ENCODE measurements at regions not wholly inside any gene's neighbourhood (a gene's known extent, or its start where the extent isn't known, plus 50 kb on each side); places are given as distances from the start of the nearest gene placed in this dataset.

DNA sequence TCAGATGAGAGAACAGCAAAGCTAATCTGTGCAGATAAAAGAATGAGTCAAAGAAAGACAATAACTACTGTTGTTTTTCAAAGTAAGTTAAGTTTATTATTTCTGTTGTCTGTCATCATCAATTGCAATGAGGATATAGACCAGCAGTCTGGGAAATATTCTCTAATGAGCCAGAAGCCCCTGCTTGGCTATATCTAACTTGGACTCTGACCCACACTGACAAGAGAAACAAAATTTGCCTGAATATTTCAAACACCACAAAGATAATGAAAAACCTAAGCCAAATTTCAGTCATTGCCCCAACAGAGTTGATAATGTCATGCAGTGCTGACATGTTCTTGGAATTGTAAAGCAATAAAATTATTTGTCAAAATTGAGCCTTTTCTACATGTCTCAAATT is 115.0 kb upstream of the PRDX4 start (continued):
- no peak for TF ChIP-seq CHD7 (IDR thresholded peaks at IDR 0.05; ENCODE audit: low read depth, low read length)
- no peak for TF ChIP-seq MEIS2 (IDR thresholded peaks at IDR 0.05; ENCODE audit: partially characterized antibody)

All from K562 (cell line).